Peyer's patch (tissue), 4 donors: ENCODE measurements at regions not wholly inside any gene's neighbourhood (a gene's known extent, or its start where the extent isn't known, plus 50 kb on each side); places are given as distances from the start of the nearest gene placed in this dataset.
"Not testable (repeated sequence)": the region's sequence is repeated elsewhere in the genome, so short reads cannot be mapped to it uniquely, and the experiment has no call there.

Source experiments
- DNase-seq, 3 donors: peaks; one replicate each; pipeline ENCODE4 v3.0.0-alpha.2; 2017 to 2019
- H3K27ac ChIP-seq, 4 donors: fragments of 200-600 bp; sonication (generic); one replicate each; pipeline ENCODE4 v1.5.1; 2016 to 2019
- H3K27me3 ChIP-seq, 2 donors: fragments of 200-600 bp; sonication (generic); one replicate each; pipeline ENCODE4 v1.5.1; 2019
- H3K36me3 ChIP-seq, 3 donors: fragments of 200-600 bp; sonication (generic); one replicate each; pipeline ENCODE4 v1.5.1; 2016 to 2019
- H3K4me1 ChIP-seq, 4 donors: fragments of 200-600 bp; sonication (generic); one replicate each; pipeline ENCODE4 v1.5.1; 2016 to 2019
- H3K4me3 ChIP-seq, 4 donors: fragments of 200-600 bp; sonication (generic); 1 replicate in 3 of 4; 2 replicates in 1 of 4; pipeline ENCODE4 v1.5.1; 2016 to 2019; ENCODE audit warnings: mild to moderate bottlenecking in 1 of 4
- H3K9me3 ChIP-seq, 4 donors: fragments of 200-600 bp; sonication (generic); one replicate each; pipeline ENCODE4 v1.5.1; 2016 to 2019; ENCODE audit warnings: mild to moderate bottlenecking in 1 of 4
- CTCF ChIP-seq, 6 experiments: fragments of 450-650 bp in 4 of 6; fragments of 200-600 bp in 2 of 6; sonication (generic) in 1 of 6; IDR thresholded peaks; one replicate each; pipeline ENCODE4 v1.5.1; 2017 to 2019; ENCODE audit warnings: antibody characterized with exemption in 6 of 6, mild to moderate bottlenecking in 3 of 6, moderate library complexity in 1 of 6
- POLR2A ChIP-seq, 2 donors: fragments of 450-650 bp; IDR thresholded peaks; one replicate each; pipeline ENCODE4 v1.5.1; 2017; ENCODE audit warnings: antibody characterized with exemption in 2 of 2, mild to moderate bottlenecking in 2 of 2, moderate library complexity in 2 of 2

- Histone ChIP-seq H3K4me3 (no peak overlapping the region), H3K36me3 (no peaks in the 10 kb centered on the region), H3K4me1 (no peaks in the 10 kb centered on the region), H3K27ac (no peak overlapping the region), H3K27me3 (no peaks in the 10 kb centered on the region), H3K9me3 (no peaks in the 10 kb centered on the region)
- DNase-seq: no peak
- TF ChIP-seq CTCF (IDR thresholded peaks at IDR 0.05): no peak
- no peak for TF ChIP-seq POLR2A (IDR thresholded peaks at IDR 0.05)
These were observed 872.7 kb downstream of the EFNA5 start for GRCh38 chr5:106797996-106798395.

- TF ChIP-seq POLR2A (IDR thresholded peaks at IDR 0.05) (no peak), CTCF (IDR thresholded peaks at IDR 0.05) (no peak)
- no peaks in the 10 kb centered on the region for H3K4me1 ChIP-seq
- DNase-seq: no peak
- no peaks in the 10 kb centered on the region for H3K9me3 ChIP-seq
- no peak overlapping the region for H3K27ac ChIP-seq
- H3K4me3 ChIP-seq: no peak overlapping the region
- no peaks in the 10 kb centered on the region for H3K36me3 ChIP-seq
- H3K27me3 ChIP-seq: no peaks in the 10 kb centered on the region
These were observed 874.7 kb downstream of the EFNA5 start for GRCh38 chr5:106796081-106796480.

GRCh38 chr5:106784846-106785245 is 885.9 kb downstream of the EFNA5 start:
- no peaks in the 10 kb centered on the region for H3K36me3 ChIP-seq
- no peak for DNase-seq
- TF ChIP-seq POLR2A (IDR thresholded peaks at IDR 0.05) (no peak), CTCF (IDR thresholded peaks at IDR 0.05) (no peak)
- H3K4me3 ChIP-seq: no peak overlapping the region
- H3K27ac ChIP-seq: no peak overlapping the region
- no peaks in the 10 kb centered on the region for H3K9me3 ChIP-seq
- H3K27me3 ChIP-seq: no peaks in the 10 kb centered on the region
- no peaks in the 10 kb centered on the region for H3K4me1 ChIP-seq

- no peak for DNase-seq
- Histone ChIP-seq H3K27ac (no peak overlapping the region), H3K27me3 (no peaks in the 10 kb centered on the region), H3K36me3 (no peaks in the 10 kb centered on the region), H3K4me3 (no peak overlapping the region), H3K9me3 (no peaks in the 10 kb centered on the region), H3K4me1 (no peaks in the 10 kb centered on the region)
- TF ChIP-seq POLR2A (IDR thresholded peaks at IDR 0.05): no peak
- TF ChIP-seq CTCF (IDR thresholded peaks at IDR 0.05): no peak
These were observed 890.4 kb downstream of the EFNA5 start for GRCh38 chr5:106780355-106780754.

- not testable (repeated sequence) for H3K27me3 ChIP-seq, DNase-seq, H3K27ac ChIP-seq, H3K4me3 ChIP-seq, H3K36me3 ChIP-seq, H3K9me3 ChIP-seq, H3K4me1 ChIP-seq
These were observed 894.2 kb downstream of the EFNA5 start for GRCh38 chr5:106776515-106776914.

- Histone ChIP-seq H3K27ac (no peak overlapping the region), H3K4me3 (no peak overlapping the region), H3K27me3 (no peaks in the 10 kb centered on the region), H3K9me3 (no peaks in the 10 kb centered on the region), H3K4me1 (no peaks in the 10 kb centered on the region), H3K36me3 (no peaks in the 10 kb centered on the region)
- DNase-seq: no peak
- TF ChIP-seq POLR2A (IDR thresholded peaks at IDR 0.05) (no peak), CTCF (IDR thresholded peaks at IDR 0.05) (no peak)
These were observed 902.3 kb downstream of the EFNA5 start for GRCh38 chr5:106768392-106768791.
